HepG2 (cell line): ENCODE measurements at regions not wholly inside any gene's neighbourhood (a gene's known extent, or its start where the extent isn't known, plus 50 kb on each side); places are given as distances from the start of the nearest gene placed in this dataset.

ENCODE experiments used
- CCDC6 ChIP-seq: sonication (generic); formaldehyde crosslinking; IDR thresholded peaks from 2 replicates; pipeline ENCODE4 v1.8.1; 2022; ENCODE audit warnings: mild to moderate bottlenecking, missing genetic modification reagents, moderate library complexity
- FOSL1 ChIP-seq: sonication (generic); formaldehyde crosslinking; IDR thresholded peaks from 2 replicates; pipeline ENCODE4 v1.9.0; 2021; ENCODE audit warnings: missing genetic modification reagents, borderline replicate concordance
- FOXP1 ChIP-seq, 2 experiments: fragments of 450-650 bp in 1 of 2; IDR thresholded peaks; 2 replicates each; pipeline ENCODE4 v1.6.1; 2017 to 2018; ENCODE audit warnings: antibody characterized with exemption in 1 of 2
- KDM5A ChIP-seq: fragments of 200-600 bp; sonication (generic); IDR thresholded peaks from 2 replicates; pipeline ENCODE4 v1.7.0; 2018; ENCODE audit warnings: antibody characterized with exemption, mild to moderate bottlenecking, low read length, borderline replicate concordance
- KLF13 ChIP-seq: sonication (generic); formaldehyde crosslinking; IDR thresholded peaks from 2 replicates; pipeline ENCODE4 v1.4.0; 2020; ENCODE audit warnings: mild to moderate bottlenecking, missing genetic modification reagents
- MEIS1 ChIP-seq: sonication (generic); formaldehyde crosslinking; IDR thresholded peaks from 2 replicates; pipeline ENCODE4 v1.9.0; 2021; ENCODE audit warnings: mild to moderate bottlenecking, missing genetic modification reagents, moderate library complexity, borderline replicate concordance
- NFIC ChIP-seq: IDR thresholded peaks from 2 replicates; pipeline ENCODE4 v1.6.1; 2012; ENCODE audit warnings: mild to moderate bottlenecking, low read length, inconsistent platforms
- SALL1 ChIP-seq: sonication (generic); formaldehyde crosslinking; IDR thresholded peaks from 2 replicates; pipeline ENCODE4 v1.8.0; 2022; ENCODE audit warnings: mild to moderate bottlenecking, missing genetic modification reagents
- SATB2 ChIP-seq: sonication (generic); formaldehyde crosslinking; IDR thresholded peaks from 2 replicates; pipeline ENCODE4 v1.5.0; 2020; ENCODE audit warnings: missing genetic modification reagents
- SCMH1 ChIP-seq: sonication (generic); formaldehyde crosslinking; IDR thresholded peaks from 2 replicates; pipeline ENCODE4 v1.9.0; 2021; ENCODE audit warnings: missing genetic modification reagents, mild to moderate bottlenecking, borderline replicate concordance
- STAG1 ChIP-seq: sonication (generic); formaldehyde crosslinking; IDR thresholded peaks from 2 replicates; pipeline ENCODE4 v1.4.0; 2020; ENCODE audit warnings: missing genetic modification reagents
- THAP11 ChIP-seq: IDR thresholded peaks from 2 replicates; pipeline ENCODE4 v1.6.1; 2016; ENCODE audit warnings: missing biosample characterization, missing genetic modification reagents
- WIZ ChIP-seq: sonication (generic); formaldehyde crosslinking; IDR thresholded peaks from 2 replicates; pipeline ENCODE4 v1.5.1; 2020; ENCODE audit warnings: mild to moderate bottlenecking, missing genetic modification reagents
- ZNF180 ChIP-seq: sonication (generic); formaldehyde crosslinking; IDR thresholded peaks from 2 replicates; pipeline ENCODE4 v1.4.0; 2020; ENCODE audit warnings: low read depth, missing genetic modification reagents, borderline replicate concordance
- ZNF225 ChIP-seq: sonication (generic); formaldehyde crosslinking; IDR thresholded peaks from 2 replicates; pipeline ENCODE4 v1.4.0; 2020; ENCODE audit warnings: mild to moderate bottlenecking, missing genetic modification reagents
- ZNF24 ChIP-seq: fragments of 450-650 bp; IDR thresholded peaks from 2 replicates; pipeline ENCODE4 v1.6.1; 2017; ENCODE audit warnings: antibody characterized with exemption, mild to moderate bottlenecking
- ZNF557 ChIP-seq: sonication (generic); formaldehyde crosslinking; IDR thresholded peaks from 2 replicates; pipeline ENCODE4 v1.4.0; 2020; ENCODE audit warnings: missing genetic modification reagents
- TF ChIP-seq, protein P1 (sequence below): sonication (generic); formaldehyde crosslinking; IDR thresholded peaks from 2 replicates; pipeline ENCODE4 v1.4.0; 2020; ENCODE audit warnings: missing genetic modification reagents
- TF ChIP-seq, protein P2 (sequence below): sonication (generic); formaldehyde crosslinking; conservative IDR thresholded peaks from 2 replicates; pipeline ENCODE4 v1.8.0; 2022; ENCODE audit warnings: missing genetic modification reagents
- TF ChIP-seq, protein P3 (sequence below): sonication (generic); formaldehyde crosslinking; IDR thresholded peaks from 2 replicates; pipeline ENCODE4 v1.5.1; 2020; ENCODE audit warnings: missing genetic modification reagents, mild to moderate bottlenecking, borderline replicate concordance
- TF ChIP-seq, protein P4 (sequence below): sonication (generic); formaldehyde crosslinking; IDR thresholded peaks from 2 replicates; pipeline ENCODE4 v1.8.0; 2022; ENCODE audit warnings: missing genetic modification reagents, low read depth, mild to moderate bottlenecking, borderline replicate concordance
- TF ChIP-seq, protein P5 (sequence below): sonication (generic); formaldehyde crosslinking; IDR thresholded peaks from 2 replicates; pipeline ENCODE4 v1.9.0; 2022; ENCODE audit warnings: low read depth, missing genetic modification reagents
- TF ChIP-seq, protein P6 (sequence below): sonication (generic); formaldehyde crosslinking; IDR thresholded peaks from 2 replicates; pipeline ENCODE4 v1.5.0; 2020; ENCODE audit warnings: missing genetic modification reagents

DNA sequence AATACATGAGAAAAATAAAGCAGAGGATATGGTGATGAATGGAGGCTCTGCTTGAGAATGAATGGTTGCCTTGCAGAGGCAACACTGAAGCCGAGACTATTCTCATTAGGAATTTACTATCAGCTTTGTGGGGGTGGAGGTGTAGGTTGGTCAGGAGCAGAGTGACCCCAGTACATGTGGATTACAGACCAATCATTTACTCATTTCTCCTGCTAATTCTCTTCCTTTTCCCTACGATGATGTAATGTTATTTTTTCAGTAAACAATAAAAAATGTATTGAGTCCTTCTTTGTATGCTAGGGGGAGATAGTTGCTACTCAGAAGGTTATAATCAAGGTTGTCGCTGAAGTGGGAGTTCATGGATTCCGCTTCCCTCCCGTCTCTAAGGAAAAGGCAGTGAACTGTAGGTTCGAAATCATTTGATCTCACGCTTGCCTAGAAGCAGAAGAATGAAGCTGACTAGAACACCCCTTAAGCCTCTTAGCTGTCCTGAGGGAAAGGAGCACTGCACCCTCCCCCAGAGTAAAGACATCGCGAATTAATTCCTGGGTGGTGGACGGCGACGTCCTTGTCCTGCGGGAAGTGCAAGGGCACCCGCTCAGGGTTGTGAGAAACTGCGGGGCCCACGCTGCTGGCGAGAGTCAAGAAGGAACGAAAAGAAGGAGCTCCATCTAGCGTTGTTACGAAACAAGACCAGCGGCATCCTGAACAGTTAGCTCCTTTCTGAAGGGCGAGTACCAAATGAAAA, 213.2 kb upstream of the PFN2 start (continued):
- TF ChIP-seq ZNF180 (CRISPR knock-in tag) (no peak), KLF13 (no peak), MEIS1 (CRISPR knock-in tag) (no peak), THAP11 (CRISPR knock-in tag) (peak; percentile 11; the same call in 1 of the 2 replicates), ZNF557 (no peak), ZNF225 (CRISPR knock-in tag) (no peak), WIZ (CRISPR knock-in tag) (no peak), NFIC (no peak), ZNF24 (no peak), STAG1 (CRISPR knock-in tag) (peak; percentile 75), SALL1 (CRISPR knock-in tag) (peak; percentile 43; the same call in 1 of the 2 replicates), FOXP1 (IDR thresholded peaks at IDR 0.05) (no peak), FOXP1 (CRISPR knock-in tag; IDR thresholded peaks at IDR 0.05) (no peak), KDM5A (no peak), SATB2 (CRISPR knock-in tag) (no peak), SCMH1 (CRISPR knock-in tag) (no peak), FOSL1 (CRISPR knock-in tag) (no peak), CCDC6 (CRISPR knock-in tag) (no peak)
- TF ChIP-seq, protein P1, sequence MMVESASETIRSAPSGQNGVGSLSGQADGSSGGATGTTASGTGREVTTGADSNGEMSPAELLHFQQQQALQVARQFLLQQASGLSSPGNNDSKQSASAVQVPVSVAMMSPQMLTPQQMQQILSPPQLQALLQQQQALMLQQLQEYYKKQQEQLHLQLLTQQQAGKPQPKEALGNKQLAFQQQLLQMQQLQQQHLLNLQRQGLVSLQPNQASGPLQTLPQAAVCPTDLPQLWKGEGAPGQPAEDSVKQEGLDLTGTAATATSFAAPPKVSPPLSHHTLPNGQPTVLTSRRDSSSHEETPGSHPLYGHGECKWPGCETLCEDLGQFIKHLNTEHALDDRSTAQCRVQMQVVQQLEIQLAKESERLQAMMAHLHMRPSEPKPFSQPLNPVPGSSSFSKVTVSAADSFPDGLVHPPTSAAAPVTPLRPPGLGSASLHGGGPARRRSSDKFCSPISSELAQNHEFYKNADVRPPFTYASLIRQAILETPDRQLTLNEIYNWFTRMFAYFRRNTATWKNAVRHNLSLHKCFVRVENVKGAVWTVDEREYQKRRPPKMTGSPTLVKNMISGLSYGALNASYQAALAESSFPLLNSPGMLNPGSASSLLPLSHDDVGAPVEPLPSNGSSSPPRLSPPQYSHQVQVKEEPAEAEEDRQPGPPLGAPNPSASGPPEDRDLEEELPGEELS: 0 out of 2 replicates have a peak, but pooled peaks have one; percentile 7
- TF ChIP-seq, protein P2, sequence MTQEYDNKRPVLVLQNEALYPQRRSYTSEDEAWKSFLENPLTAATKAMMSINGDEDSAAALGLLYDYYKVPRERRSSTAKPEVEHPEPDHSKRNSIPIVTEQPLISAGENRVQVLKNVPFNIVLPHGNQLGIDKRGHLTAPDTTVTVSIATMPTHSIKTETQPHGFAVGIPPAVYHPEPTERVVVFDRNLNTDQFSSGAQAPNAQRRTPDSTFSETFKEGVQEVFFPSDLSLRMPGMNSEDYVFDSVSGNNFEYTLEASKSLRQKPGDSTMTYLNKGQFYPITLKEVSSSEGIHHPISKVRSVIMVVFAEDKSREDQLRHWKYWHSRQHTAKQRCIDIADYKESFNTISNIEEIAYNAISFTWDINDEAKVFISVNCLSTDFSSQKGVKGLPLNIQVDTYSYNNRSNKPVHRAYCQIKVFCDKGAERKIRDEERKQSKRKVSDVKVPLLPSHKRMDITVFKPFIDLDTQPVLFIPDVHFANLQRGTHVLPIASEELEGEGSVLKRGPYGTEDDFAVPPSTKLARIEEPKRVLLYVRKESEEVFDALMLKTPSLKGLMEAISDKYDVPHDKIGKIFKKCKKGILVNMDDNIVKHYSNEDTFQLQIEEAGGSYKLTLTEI (CRISPR knock-in tag): no peak
- TF ChIP-seq, protein P3, sequence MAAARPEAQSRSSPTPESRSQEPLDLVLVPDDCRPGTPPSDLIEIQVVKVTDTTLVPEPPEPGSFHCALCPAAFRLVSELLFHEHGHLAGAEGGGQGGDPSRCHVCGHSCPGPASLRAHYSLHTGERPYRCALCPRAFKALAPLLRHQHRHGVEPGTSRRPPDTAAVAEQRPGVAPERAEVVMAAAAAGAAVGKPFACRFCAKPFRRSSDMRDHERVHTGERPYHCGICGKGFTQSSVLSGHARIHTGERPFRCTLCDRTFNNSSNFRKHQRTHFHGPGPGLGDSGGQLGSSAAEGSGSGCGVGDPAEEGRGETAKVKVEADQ (CRISPR knock-in tag): no peak
- TF ChIP-seq, protein P4, sequence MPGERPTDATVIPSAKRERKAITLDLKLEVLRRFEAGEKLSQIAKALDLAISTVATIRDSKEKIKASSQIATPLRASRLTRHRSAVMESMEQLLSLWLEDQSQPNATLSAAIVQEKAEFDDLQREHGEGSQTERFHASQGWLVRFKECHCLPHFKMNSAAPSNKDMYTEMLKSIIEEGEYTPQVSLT: no peak
- TF ChIP-seq, protein P5, sequence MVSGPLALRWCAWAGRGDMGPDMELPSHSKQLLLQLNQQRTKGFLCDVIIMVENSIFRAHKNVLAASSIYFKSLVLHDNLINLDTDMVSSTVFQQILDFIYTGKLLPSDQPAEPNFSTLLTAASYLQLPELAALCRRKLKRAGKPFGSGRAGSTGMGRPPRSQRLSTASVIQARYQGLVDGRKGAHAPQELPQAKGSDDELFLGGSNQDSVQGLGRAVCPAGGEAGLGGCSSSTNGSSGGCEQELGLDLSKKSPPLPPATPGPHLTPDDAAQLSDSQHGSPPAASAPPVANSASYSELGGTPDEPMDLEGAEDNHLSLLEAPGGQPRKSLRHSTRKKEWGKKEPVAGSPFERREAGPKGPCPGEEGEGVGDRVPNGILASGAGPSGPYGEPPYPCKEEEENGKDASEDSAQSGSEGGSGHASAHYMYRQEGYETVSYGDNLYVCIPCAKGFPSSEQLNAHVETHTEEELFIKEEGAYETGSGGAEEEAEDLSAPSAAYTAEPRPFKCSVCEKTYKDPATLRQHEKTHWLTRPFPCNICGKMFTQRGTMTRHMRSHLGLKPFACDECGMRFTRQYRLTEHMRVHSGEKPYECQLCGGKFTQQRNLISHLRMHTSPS (CRISPR knock-in tag): no peak
- TF ChIP-seq, protein P6, sequence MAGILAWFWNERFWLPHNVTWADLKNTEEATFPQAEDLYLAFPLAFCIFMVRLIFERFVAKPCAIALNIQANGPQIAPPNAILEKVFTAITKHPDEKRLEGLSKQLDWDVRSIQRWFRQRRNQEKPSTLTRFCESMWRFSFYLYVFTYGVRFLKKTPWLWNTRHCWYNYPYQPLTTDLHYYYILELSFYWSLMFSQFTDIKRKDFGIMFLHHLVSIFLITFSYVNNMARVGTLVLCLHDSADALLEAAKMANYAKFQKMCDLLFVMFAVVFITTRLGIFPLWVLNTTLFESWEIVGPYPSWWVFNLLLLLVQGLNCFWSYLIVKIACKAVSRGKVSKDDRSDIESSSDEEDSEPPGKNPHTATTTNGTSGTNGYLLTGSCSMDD (CRISPR knock-in tag): no peak
